RWPE2 (cell line): ENCODE measurements at regions not wholly inside any gene's neighbourhood (a gene's known extent, or its start where the extent isn't known, plus 50 kb on each side); places are given as distances from the start of the nearest gene placed in this dataset.
A peak's percentile ranks its signal among the peaks of the same experiment; 100 is the strongest.

Source experiments
- ATAC-seq: fragments of 200-7000 bp; cut with Tn5 transposase; 3 replicates; pipeline ENCODE4 v1.9.1; 2021; ENCODE audit warnings: low read depth
- DNase-seq: peaks from one replicate; pipeline ENCODE4 v3.0.0-alpha.2; 2020; ENCODE audit warnings: low spot score
- H3K27ac ChIP-seq: fragments of 450-650 bp; 2 replicates; pipeline ENCODE4 v1.5.1; 2017; ENCODE audit warnings: mild to moderate bottlenecking; ENCODE audit not compliant: poor library complexity, severe bottlenecking
- H3K27me3 ChIP-seq: fragments of 250-450 bp; sonication (Bioruptor Pico); 2 replicates; pipeline ENCODE4 v1.5.1; 2021; ENCODE audit warnings: mild to moderate bottlenecking, moderate library complexity; ENCODE audit not compliant: insufficient read depth, poor library complexity, severe bottlenecking
- H3K36me3 ChIP-seq: fragments of 250-450 bp; sonication (Bioruptor Pico); 2 replicates; pipeline ENCODE4 v1.5.1; 2020; ENCODE audit warnings: low read depth, mild to moderate bottlenecking, moderate library complexity
- H3K4me1 ChIP-seq: fragments of 250-450 bp; sonication (Bioruptor Pico); 2 replicates; pipeline ENCODE4 v1.5.1; 2021; ENCODE audit warnings: mild to moderate bottlenecking, moderate library complexity; ENCODE audit not compliant: insufficient read depth, poor library complexity, severe bottlenecking
- H3K4me3 ChIP-seq: fragments of 250-450 bp; sonication (Bioruptor Pico); 2 replicates; pipeline ENCODE4 v1.5.1; 2021; ENCODE audit warnings: mild to moderate bottlenecking, moderate library complexity; ENCODE audit not compliant: severe bottlenecking
- H3K9me3 ChIP-seq: fragments of 250-450 bp; sonication (Bioruptor Pico); 2 replicates; pipeline ENCODE4 v1.5.1; 2021; ENCODE audit warnings: mild to moderate bottlenecking, moderate library complexity; ENCODE audit not compliant: severe bottlenecking
- CTCF ChIP-seq: fragments of 450-650 bp; IDR thresholded peaks from one replicate; pipeline ENCODE4 v1.5.1; 2017; ENCODE audit warnings: mild to moderate bottlenecking, moderate library complexity; ENCODE audit not compliant: poor library complexity, severe bottlenecking

DNA sequence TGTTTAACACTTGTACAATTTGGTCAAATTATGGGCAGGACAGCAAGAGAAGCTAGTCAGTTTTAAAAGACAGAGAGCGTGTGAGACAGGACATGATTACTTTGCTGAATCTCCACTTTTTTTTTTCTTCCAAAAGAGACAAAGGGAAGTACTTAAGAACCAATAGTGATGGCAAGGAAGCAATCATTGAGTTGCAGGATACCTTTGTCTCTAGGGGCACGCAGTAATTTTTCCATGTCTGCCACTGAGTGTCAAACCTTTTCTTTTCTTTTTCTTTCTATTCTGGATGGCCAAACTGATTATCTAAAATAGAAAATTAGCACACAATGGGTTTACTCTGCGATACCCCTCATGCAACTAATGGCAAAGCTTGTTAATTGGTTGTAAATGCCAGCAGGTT lies 533.0 kb downstream of the PLCL1 start:
- Histone ChIP-seq H3K36me3 (no peaks in the 10 kb centered on the region), H3K27me3 (no peaks in the 10 kb centered on the region), H3K4me1 (no peaks in the 10 kb centered on the region), H3K4me3 (no peak overlapping the region), H3K9me3 (no peaks in the 10 kb centered on the region), H3K27ac (no peak overlapping the region)
- no peak for TF ChIP-seq CTCF
- DNase-seq (no peak), ATAC-seq (no peak)

DNA sequence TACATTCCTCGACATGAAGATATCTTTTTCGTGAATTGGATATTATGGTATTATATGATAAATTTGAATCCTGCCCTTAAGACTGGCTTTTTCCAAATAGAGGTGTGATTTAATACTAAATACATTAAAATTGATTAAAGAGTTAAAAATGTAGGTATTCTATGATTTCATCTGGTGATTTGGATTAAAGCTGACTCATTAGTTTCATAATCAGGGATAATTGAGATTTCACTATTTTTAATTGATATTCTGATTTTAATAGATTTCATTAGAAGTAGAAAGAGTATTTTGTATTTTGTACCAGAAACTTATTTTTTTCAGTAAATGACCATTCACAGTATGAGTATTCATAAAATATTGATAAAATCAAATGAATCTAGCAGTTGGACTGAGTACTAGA lies 524.1 kb downstream of the PLCL1 start:
- no peak for DNase-seq

GRCh38 chr2:198327526-198327925 lies 523.1 kb downstream of the PLCL1 start:
- Histone ChIP-seq H3K27me3 (no peaks in the 10 kb centered on the region), H3K9me3 (no peaks in the 10 kb centered on the region), H3K27ac (no peak overlapping the region), H3K4me3 (no peak overlapping the region), H3K36me3 (no peaks in the 10 kb centered on the region), H3K4me1 (no peaks in the 10 kb centered on the region)
- TF ChIP-seq CTCF = no peak
- ATAC-seq (no peak), DNase-seq (no peak)

More for the DNA sequence above, 524.1 kb downstream of the PLCL1 start:
- Histone ChIP-seq H3K27ac (no peak overlapping the region), H3K4me1 (no peaks in the 10 kb centered on the region), H3K4me3 (no peak overlapping the region), H3K36me3 (no peaks in the 10 kb centered on the region), H3K27me3 (no peaks in the 10 kb centered on the region), H3K9me3 (no peaks in the 10 kb centered on the region)
- ATAC-seq = no peak
- no peak for TF ChIP-seq CTCF

GRCh38 chr2:198326431-198326830 lies 522.0 kb downstream of the PLCL1 start:
- Histone ChIP-seq H3K27ac (no peak overlapping the region), H3K36me3 (no peaks in the 10 kb centered on the region), H3K4me1 (no peaks in the 10 kb centered on the region), H3K27me3 (no peaks in the 10 kb centered on the region), H3K9me3 (no peaks in the 10 kb centered on the region), H3K4me3 (no peak overlapping the region)
- DNase-seq (no peak), ATAC-seq (no peak)
- TF ChIP-seq CTCF = no peak

DNA sequence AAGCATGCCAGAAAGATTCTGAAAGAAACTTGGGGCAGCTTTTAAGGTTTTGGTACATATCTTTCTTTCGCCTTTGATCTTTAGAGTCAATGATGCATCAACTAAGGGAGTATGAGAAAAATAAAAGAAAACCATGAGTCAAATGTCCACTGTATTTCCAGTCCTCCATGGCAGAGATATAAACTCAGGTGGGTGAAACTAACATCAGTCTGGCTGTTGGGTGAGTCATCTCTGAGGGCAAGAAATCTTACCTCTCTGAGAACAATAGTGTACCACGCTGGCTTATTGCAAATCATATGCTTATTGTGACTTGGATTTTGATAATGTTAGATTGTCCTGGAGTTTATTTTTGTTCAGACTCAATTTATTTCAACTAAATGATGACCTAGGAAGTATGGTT lies 521.0 kb downstream of the PLCL1 start:
- TF ChIP-seq CTCF = no peak
- H3K27me3 ChIP-seq = no peaks in the 10 kb centered on the region
- ATAC-seq = peak; percentile 53; the same call in 2 of the 3 replicates
- no peak overlapping the region for H3K27ac ChIP-seq
- no peaks in the 10 kb centered on the region for H3K9me3 ChIP-seq
- DNase-seq = no peak
- no peaks in the 10 kb centered on the region for H3K4me1 ChIP-seq
- no peak overlapping the region for H3K4me3 ChIP-seq
- H3K36me3 ChIP-seq = no peaks in the 10 kb centered on the region
